ENCODE measurements at regions not wholly inside any gene's neighbourhood (a gene's known extent, or its start where the extent isn't known, plus 50 kb on each side); places are given as distances from the start of the nearest gene placed in this dataset.
"Not testable (repeated sequence)": the region's sequence is repeated elsewhere in the genome, so short reads cannot be mapped to it uniquely, and the experiment has no call there.

DNA sequence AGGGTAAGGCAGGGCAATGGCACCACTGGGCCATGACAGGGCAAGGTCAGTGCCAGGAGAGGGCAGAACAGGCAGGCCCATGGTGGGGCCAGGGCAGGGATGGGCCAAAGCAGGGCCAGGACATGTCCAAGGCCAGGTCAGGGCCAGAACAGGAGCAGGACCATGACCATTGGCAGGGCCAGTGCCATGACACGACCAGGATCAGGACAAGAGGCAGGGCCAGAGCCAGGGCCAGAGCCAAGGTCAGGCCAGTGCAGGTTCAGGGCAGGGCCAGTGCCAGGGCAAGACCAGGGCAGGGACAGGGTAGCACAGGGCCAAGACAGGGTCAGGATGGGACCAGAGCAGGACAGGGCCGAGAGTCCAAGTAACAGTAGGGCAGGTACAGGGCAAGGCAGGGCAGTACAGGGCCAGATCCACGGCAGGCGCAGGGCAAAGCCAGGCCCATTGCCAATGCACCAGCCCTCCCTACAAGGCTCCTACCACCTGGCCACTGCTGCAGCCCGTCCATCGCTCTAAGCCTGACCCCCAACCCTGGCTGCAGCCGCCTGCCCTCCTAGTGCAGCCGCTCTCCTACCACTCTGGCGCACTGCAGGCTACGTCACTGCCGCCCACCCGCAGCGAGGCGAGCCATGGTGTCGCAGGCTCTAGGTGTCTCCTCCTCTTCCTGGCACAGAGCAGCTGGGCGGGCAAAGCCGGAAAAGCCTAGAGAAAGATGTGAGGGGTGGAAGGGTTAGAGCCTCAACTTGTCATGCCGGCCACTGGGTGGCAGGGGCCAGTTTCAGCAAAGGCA is 2876.3 kb downstream of the RPIA start:
- CTCF ChIA-PET; H3K9me3 ChIP-seq; H3K4me3 Mint-ChIP-seq (ENCODE audit: unreplicated experiment); BruUV-seq (replicated peaks); H3K27ac Mint-ChIP-seq (ENCODE audit: unreplicated experiment); POLR2A ChIA-PET; H3K4me3 ChIP-seq (ENCODE audit: low read depth, low read length); H3K27me3 ChIP-seq (replicated peaks; ENCODE audit: control insufficient read depth, insufficient read depth, low read length); H3K36me3 Mint-ChIP-seq (ENCODE audit: insufficient read depth, unreplicated experiment); H3K27me3 Mint-ChIP-seq (ENCODE audit: insufficient read depth, unreplicated experiment); intact Hi-C loops (cut with micrococcal nuclease; ENCODE audit: unreplicated experiment); H3K4me1 ChIP-seq; H3K9me3 Mint-ChIP-seq (ENCODE audit: unreplicated experiment); H3K36me3 ChIP-seq (ENCODE audit: control insufficient read depth, insufficient read depth, low read length); H3K4me1 Mint-ChIP-seq (ENCODE audit: low read depth, unreplicated experiment): not testable (repeated sequence)
- peak in 1 of 2 experiments; percentile 34 for DNase-seq

DNA sequence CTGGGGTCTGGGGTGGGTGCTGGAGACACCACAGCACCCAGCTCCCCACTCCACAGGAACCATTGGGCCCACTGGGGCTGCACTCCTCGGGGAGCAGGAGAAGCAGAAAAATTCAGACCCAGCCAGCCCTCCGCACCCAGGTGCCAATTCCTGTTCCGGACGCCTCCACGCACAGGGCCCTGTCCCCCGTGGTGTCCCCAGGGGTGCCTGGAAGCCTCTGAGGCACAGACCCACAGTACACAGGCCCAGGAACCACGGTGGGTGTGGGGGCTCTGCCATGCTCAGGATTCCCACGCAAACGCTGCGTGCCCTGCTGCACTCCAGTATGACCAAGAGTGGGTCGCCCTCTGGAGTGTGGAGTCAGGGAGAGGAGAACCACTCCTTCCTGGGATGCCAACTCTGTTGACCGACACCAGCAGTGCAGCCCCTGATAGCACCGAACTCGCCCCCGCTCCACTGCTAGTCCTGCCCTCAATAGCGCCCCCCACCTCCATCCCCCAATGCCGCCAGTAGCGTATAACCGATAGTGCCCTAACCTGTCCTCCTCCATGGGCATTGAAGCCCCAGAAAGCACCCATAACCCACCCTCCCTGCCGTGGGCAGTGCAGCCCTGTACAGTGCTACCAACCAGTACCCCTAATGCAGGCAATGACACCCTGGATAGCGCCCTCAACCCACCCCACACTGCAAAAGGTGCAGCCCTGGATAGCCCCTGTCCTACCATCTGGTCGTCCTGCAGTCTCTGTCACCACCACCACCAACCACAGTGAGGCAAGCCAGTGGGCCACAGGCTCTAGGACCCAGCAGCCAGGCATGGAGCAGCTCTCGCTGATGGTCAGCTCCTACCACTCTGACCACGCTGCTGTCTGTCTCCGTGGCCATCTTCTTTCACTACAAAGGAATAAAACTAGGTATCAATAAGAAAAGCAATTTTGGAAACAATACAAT is 2877.2 kb downstream of the RPIA start:
- POLR2A ChIA-PET, result not testable (repeated sequence)

DNA sequence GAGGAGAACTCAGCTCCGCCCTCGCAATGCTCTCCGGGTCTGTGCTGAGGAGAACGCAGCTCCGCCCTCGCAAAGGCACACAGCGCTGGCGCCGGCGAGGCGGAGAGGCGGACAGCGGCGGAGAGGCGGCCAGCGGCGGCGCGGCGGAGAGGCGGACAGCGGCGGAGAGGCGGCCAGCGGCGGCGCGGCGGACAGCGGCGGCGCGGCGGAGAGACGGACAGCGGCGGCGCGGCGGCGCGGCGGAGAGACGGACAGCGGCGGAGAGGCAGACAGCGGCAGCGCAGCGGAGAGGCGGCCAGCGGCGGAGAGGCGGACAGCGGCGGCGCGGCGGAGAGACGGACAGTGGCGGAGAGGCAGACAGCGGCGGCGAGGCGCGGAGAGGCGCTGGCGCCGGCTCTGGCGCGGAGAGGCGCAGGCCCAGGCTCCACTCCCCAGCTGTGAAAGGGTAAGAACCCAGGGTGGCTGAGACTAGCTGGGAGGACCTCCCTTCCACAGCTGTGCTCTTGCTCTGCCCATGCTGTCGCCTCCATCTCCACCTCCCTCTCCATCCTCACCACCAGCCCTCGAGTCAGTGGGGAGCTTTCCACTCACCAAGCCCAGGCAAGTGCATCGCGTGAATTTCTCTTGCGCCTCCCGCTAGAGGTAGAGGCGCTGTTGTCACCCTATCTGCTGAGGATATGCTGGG is 2879.9 kb downstream of the RPIA start:
- BruUV-seq (replicated peaks); H3K27ac Mint-ChIP-seq (ENCODE audit: unreplicated experiment); intact Hi-C loops (cut with micrococcal nuclease; ENCODE audit: unreplicated experiment); CTCF ChIA-PET; H3K36me3 ChIP-seq (ENCODE audit: control insufficient read depth, insufficient read depth, low read length); POLR2A ChIA-PET; H3K27me3 ChIP-seq (replicated peaks; ENCODE audit: control insufficient read depth, insufficient read depth, low read length); H3K4me1 Mint-ChIP-seq (ENCODE audit: low read depth, unreplicated experiment); H3K36me3 Mint-ChIP-seq (ENCODE audit: insufficient read depth, unreplicated experiment); H3K4me1 ChIP-seq; H3K9me3 Mint-ChIP-seq (ENCODE audit: unreplicated experiment); H3K27me3 Mint-ChIP-seq (ENCODE audit: insufficient read depth, unreplicated experiment); H3K9me3 ChIP-seq: not testable (repeated sequence)
- peak overlapping the region; percentile 66 for H3K4me3 Mint-ChIP-seq (ENCODE audit: unreplicated experiment)
- peak; percentile 34 to 44 for DNase-seq
- H3K4me3 ChIP-seq (ENCODE audit: low read depth, low read length), result peak overlapping the region; percentile 28

More for the DNA sequence above, 2877.2 kb downstream of the RPIA start:
- intact Hi-C loops (cut with micrococcal nuclease; ENCODE audit: unreplicated experiment); H3K9me3 ChIP-seq; CTCF ChIA-PET; H3K27me3 Mint-ChIP-seq (ENCODE audit: insufficient read depth, unreplicated experiment); H3K27ac Mint-ChIP-seq (ENCODE audit: unreplicated experiment); H3K36me3 Mint-ChIP-seq (ENCODE audit: insufficient read depth, unreplicated experiment); H3K4me1 ChIP-seq; H3K4me3 Mint-ChIP-seq (ENCODE audit: unreplicated experiment); H3K36me3 ChIP-seq (ENCODE audit: control insufficient read depth, insufficient read depth, low read length); H3K9me3 Mint-ChIP-seq (ENCODE audit: unreplicated experiment); BruUV-seq (replicated peaks); H3K4me1 Mint-ChIP-seq (ENCODE audit: low read depth, unreplicated experiment); H3K4me3 ChIP-seq (ENCODE audit: low read depth, low read length); H3K27me3 ChIP-seq (replicated peaks; ENCODE audit: control insufficient read depth, insufficient read depth, low read length): not testable (repeated sequence)
- DNase-seq, result peak in 1 of 2 experiments; percentile 35

DNA sequence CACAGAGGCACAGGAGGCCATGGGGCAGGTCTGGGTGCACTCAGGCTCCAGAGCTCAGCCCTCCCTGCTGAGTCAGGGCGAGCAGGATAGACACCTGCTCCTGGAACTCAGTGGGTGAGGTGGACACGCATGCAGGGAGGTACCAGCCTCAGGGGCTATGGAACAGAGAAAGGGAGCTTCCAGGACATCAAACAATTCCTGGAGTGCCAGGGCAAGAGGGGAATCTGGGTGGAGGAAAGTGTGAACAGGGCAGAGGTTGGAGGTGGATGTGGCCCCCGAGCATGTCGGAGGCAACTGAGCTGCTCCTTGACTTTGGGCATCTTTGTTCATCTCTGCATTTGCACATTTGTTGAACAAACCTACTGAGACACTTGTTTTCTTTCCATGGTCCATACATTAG is 2881.5 kb downstream of the RPIA start:
- H3K9me3 Mint-ChIP-seq (ENCODE audit: unreplicated experiment); H3K9me3 ChIP-seq; H3K36me3 Mint-ChIP-seq (ENCODE audit: insufficient read depth, unreplicated experiment); POLR2A ChIA-PET; BruUV-seq (replicated peaks); H3K27me3 ChIP-seq (replicated peaks; ENCODE audit: control insufficient read depth, insufficient read depth, low read length); H3K4me1 Mint-ChIP-seq (ENCODE audit: low read depth, unreplicated experiment); H3K4me1 ChIP-seq; H3K27ac Mint-ChIP-seq (ENCODE audit: unreplicated experiment); H3K4me3 Mint-ChIP-seq (ENCODE audit: unreplicated experiment); H3K27me3 Mint-ChIP-seq (ENCODE audit: insufficient read depth, unreplicated experiment); CTCF ChIA-PET; intact Hi-C loops (cut with micrococcal nuclease; ENCODE audit: unreplicated experiment); H3K36me3 ChIP-seq (ENCODE audit: control insufficient read depth, insufficient read depth, low read length); H3K4me3 ChIP-seq (ENCODE audit: low read depth, low read length): not testable (repeated sequence)
- DNase-seq, result peak in 1 of 2 experiments; percentile 30

DNA sequence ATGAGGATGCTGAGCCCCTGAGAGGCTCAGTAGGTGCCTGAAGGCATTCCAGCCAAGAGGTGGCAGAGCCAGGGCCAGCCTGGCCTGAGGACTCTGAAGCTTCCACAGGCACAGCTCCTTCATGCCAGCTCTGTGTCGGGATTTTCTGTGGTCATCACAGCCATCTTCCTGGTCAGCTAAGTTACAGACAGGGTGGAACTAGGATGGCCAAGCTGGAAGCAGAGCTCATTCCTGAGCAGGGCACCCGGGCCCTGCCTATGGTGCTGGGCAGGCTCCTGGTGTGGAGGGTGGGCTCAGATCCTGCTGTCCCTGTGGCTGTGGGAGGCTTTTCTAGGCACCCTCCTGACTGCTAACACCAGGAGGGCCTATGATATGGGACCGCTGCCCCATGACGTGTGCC is 2882.3 kb downstream of the RPIA start:
- H3K27me3 Mint-ChIP-seq (ENCODE audit: insufficient read depth, unreplicated experiment); H3K36me3 ChIP-seq (ENCODE audit: control insufficient read depth, insufficient read depth, low read length); POLR2A ChIA-PET; H3K36me3 Mint-ChIP-seq (ENCODE audit: insufficient read depth, unreplicated experiment); H3K4me1 ChIP-seq; H3K27me3 ChIP-seq (replicated peaks; ENCODE audit: control insufficient read depth, insufficient read depth, low read length); H3K4me1 Mint-ChIP-seq (ENCODE audit: low read depth, unreplicated experiment); H3K4me3 Mint-ChIP-seq (ENCODE audit: unreplicated experiment); CTCF ChIA-PET; intact Hi-C loops (cut with micrococcal nuclease; ENCODE audit: unreplicated experiment); H3K4me3 ChIP-seq (ENCODE audit: low read depth, low read length); H3K9me3 ChIP-seq; H3K9me3 Mint-ChIP-seq (ENCODE audit: unreplicated experiment); BruUV-seq (replicated peaks); H3K27ac Mint-ChIP-seq (ENCODE audit: unreplicated experiment): not testable (repeated sequence)
- peak in 1 of 2 experiments; percentile 26 for DNase-seq

DNA sequence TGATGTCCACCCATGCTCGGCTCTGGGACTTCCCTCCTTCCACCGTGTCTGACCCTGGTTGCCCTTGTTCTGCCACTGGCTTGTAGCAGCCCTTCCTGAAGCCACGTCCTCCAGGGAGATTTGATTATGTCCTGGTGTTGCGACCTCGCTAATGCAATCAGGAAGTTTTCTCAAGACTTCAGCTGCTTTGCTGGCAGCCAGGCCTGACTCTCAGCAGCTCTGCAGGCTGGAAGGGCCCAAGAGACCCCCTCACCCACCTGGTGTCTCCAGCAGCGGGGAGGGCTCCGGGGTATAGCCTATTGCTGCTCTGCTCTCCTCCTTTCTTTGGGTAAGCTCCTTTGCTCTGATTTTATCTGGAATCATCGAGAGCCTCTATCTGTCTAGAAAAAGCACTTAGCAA is 2882.8 kb downstream of the RPIA start:
- H3K27me3 ChIP-seq (replicated peaks; ENCODE audit: control insufficient read depth, insufficient read depth, low read length); BruUV-seq (replicated peaks); H3K4me1 Mint-ChIP-seq (ENCODE audit: low read depth, unreplicated experiment); H3K4me1 ChIP-seq; H3K4me3 Mint-ChIP-seq (ENCODE audit: unreplicated experiment); intact Hi-C loops (cut with micrococcal nuclease; ENCODE audit: unreplicated experiment); CTCF ChIA-PET; H3K9me3 ChIP-seq; H3K9me3 Mint-ChIP-seq (ENCODE audit: unreplicated experiment); H3K36me3 ChIP-seq (ENCODE audit: control insufficient read depth, insufficient read depth, low read length); H3K27ac Mint-ChIP-seq (ENCODE audit: unreplicated experiment); H3K4me3 ChIP-seq (ENCODE audit: low read depth, low read length); H3K36me3 Mint-ChIP-seq (ENCODE audit: insufficient read depth, unreplicated experiment); H3K27me3 Mint-ChIP-seq (ENCODE audit: insufficient read depth, unreplicated experiment); POLR2A ChIA-PET: not testable (repeated sequence)
- peak in 1 of 2 experiments; percentile 32 for DNase-seq

Data from Caco-2 (cell line).